ENCODE measurements at regions not wholly inside any gene's neighbourhood (a gene's known extent, or its start where the extent isn't known, plus 50 kb on each side); places are given as distances from the start of the nearest gene placed in this dataset.
"Not testable (repeated sequence)": the region's sequence is repeated elsewhere in the genome, so short reads cannot be mapped to it uniquely, and the experiment has no call there.

- H3K36me3 ChIP-seq (ENCODE audit: control insufficient read depth in 2 of 2, insufficient read depth in 1 of 2, low read length in 2 of 2), result no peaks in the 10 kb centered on the region
- no peak overlapping the region for H3K27ac ChIP-seq (ENCODE audit: extremely low read depth, low read depth, low read length)
- no peaks in the 10 kb centered on the region for H3K9me3 ChIP-seq (ENCODE audit: control insufficient read depth, insufficient read depth, low read depth, low read length)
- ChIA-PET CTCF (no interaction called here), POLR2A (no interaction called here)
- TF ChIP-seq ZNF350 (tag by site-specific recombination; IDR thresholded peaks at IDR 0.05) (no peak), ZBTB20 (tag by site-specific recombination; IDR thresholded peaks at IDR 0.05) (no peak)
- H3K4me3 ChIP-seq (ENCODE audit: low read depth, low read length), result no peak overlapping the region
- no peaks in the 10 kb centered on the region for H3K4me1 ChIP-seq (ENCODE audit: control insufficient read depth, insufficient read depth, low read length)
Observed at GRCh38 chr9:117839862-117840261, 135.7 kb downstream of the TLR4 start.

GRCh38 chr9:117851836-117852461 lies 147.7 kb downstream of the TLR4 start:
- H3K9me3 ChIP-seq (ENCODE audit: control insufficient read depth, insufficient read depth, low read depth, low read length); H3K4me1 ChIP-seq (ENCODE audit: control insufficient read depth, insufficient read depth, low read length); CTCF ChIA-PET; H3K36me3 ChIP-seq (ENCODE audit: control insufficient read depth in 2 of 2, insufficient read depth in 1 of 2, low read length in 2 of 2); H3K4me3 ChIP-seq (ENCODE audit: low read depth, low read length); POLR2A ChIA-PET; H3K27ac ChIP-seq (ENCODE audit: extremely low read depth, low read depth, low read length): not testable (repeated sequence)

- no peak for TF ChIP-seq ZNF549 (tag by site-specific recombination; IDR thresholded peaks at IDR 0.05)
- no peak for TF ChIP-seq ZNF114 (tag by site-specific recombination; IDR thresholded peaks at IDR 0.05)
- no peak for TF ChIP-seq ZNF416 (tag by site-specific recombination; IDR thresholded peaks at IDR 0.05)
- TF ChIP-seq FEZF1 (tag by site-specific recombination; IDR thresholded peaks at IDR 0.05), result no peak
- TF ChIP-seq ZNF24 (tag by site-specific recombination; IDR thresholded peaks at IDR 0.05), result no peak
- TF ChIP-seq ZNF433 (tag by site-specific recombination; IDR thresholded peaks at IDR 0.05; ENCODE audit: low read depth), result no peak
- TF ChIP-seq ZNF558 (tag by site-specific recombination; IDR thresholded peaks at IDR 0.05), result no peak
- TF ChIP-seq REPIN1 (tag by site-specific recombination; IDR thresholded peaks at IDR 0.05; ENCODE audit: low read depth), result no peak
- TF ChIP-seq ZNF274 (IDR thresholded peaks at IDR 0.05; ENCODE audit: low read length), result no peak
- TF ChIP-seq ZNF274 (tag by site-specific recombination; IDR thresholded peaks at IDR 0.05; ENCODE audit: borderline replicate concordance), result no peak
- no peak for TF ChIP-seq ZNF133 (tag by site-specific recombination; IDR thresholded peaks at IDR 0.05)
- no peak for TF ChIP-seq KLF9 (tag by site-specific recombination; IDR thresholded peaks at IDR 0.05; ENCODE audit: low read depth)
- TF ChIP-seq, protein P1, sequence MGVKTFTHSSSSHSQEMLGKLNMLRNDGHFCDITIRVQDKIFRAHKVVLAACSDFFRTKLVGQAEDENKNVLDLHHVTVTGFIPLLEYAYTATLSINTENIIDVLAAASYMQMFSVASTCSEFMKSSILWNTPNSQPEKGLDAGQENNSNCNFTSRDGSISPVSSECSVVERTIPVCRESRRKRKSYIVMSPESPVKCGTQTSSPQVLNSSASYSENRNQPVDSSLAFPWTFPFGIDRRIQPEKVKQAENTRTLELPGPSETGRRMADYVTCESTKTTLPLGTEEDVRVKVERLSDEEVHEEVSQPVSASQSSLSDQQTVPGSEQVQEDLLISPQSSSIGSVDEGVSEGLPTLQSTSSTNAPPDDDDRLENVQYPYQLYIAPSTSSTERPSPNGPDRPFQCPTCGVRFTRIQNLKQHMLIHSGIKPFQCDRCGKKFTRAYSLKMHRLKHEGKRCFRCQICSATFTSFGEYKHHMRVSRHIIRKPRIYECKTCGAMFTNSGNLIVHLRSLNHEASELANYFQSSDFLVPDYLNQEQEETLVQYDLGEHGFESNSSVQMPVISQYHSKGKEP (tag by site-specific recombination; IDR thresholded peaks at IDR 0.05), result no peak
- TF ChIP-seq ZBTB1 (tag by site-specific recombination; IDR thresholded peaks at IDR 0.05), result no peak
- Histone ChIP-seq H3K9me3 (ENCODE audit: control insufficient read depth, insufficient read depth, low read depth, low read length) (no peaks in the 10 kb centered on the region), H3K36me3 (ENCODE audit: control insufficient read depth in 2 of 2, insufficient read depth in 1 of 2, low read length in 2 of 2) (no peaks in the 10 kb centered on the region), H3K27ac (ENCODE audit: extremely low read depth, low read depth, low read length) (no peak overlapping the region), H3K4me1 (ENCODE audit: control insufficient read depth, insufficient read depth, low read length) (no peaks in the 10 kb centered on the region), H3K4me3 (ENCODE audit: low read depth, low read length) (no peak overlapping the region)
- ChIA-PET POLR2A (no interaction called here), CTCF (no interaction called here)
Observed at GRCh38 chr9:117858561-117858960, 154.4 kb downstream of the TLR4 start.

- TF ChIP-seq ZNF114 (tag by site-specific recombination; IDR thresholded peaks at IDR 0.05), result no peak
- Histone ChIP-seq H3K9me3 (ENCODE audit: control insufficient read depth, insufficient read depth, low read depth, low read length) (no peaks in the 10 kb centered on the region), H3K36me3 (ENCODE audit: control insufficient read depth in 2 of 2, insufficient read depth in 1 of 2, low read length in 2 of 2) (no peaks in the 10 kb centered on the region), H3K4me3 (ENCODE audit: low read depth, low read length) (no peak overlapping the region), H3K4me1 (ENCODE audit: control insufficient read depth, insufficient read depth, low read length) (no peaks in the 10 kb centered on the region), H3K27ac (ENCODE audit: extremely low read depth, low read depth, low read length) (no peak overlapping the region)
- POLR2A ChIA-PET, result interaction anchor here (0.7 kb wide), 1 partner anchor 149 kb away, joined by 3 read pairs; no protein-coding TSS in a partner anchor
- CTCF ChIA-PET, result no interaction called here
Observed at GRCh38 chr9:117860849-117861248, 156.6 kb downstream of the TLR4 start.

All from HEK293 (cell line).